HG03460 (cell line): ENCODE measurements at regions not wholly inside any gene's neighbourhood (a gene's known extent, or its start where the extent isn't known, plus 50 kb on each side); places are given as distances from the start of the nearest gene placed in this dataset.
"Not testable (repeated sequence)": the region's sequence is repeated elsewhere in the genome, so short reads cannot be mapped to it uniquely, and the experiment has no call there.

Experiments used
- ATAC-seq: cut with Tn5 transposase; IDR thresholded peaks from one replicate; pipeline ENCODE4 v1.9.1; 2021; ENCODE audit not compliant: unreplicated experiment

GRCh38 chrY:26372480-26372879, 750.6 kb downstream of the CDY1 start:
- not testable (repeated sequence) for ATAC-seq

- no peak for ATAC-seq
Measured at GRCh38 chrY:26408671-26409328, 786.9 kb downstream of the CDY1 start.

- no peak for ATAC-seq
Measured at GRCh38 chrY:26409329-26409712, 787.4 kb downstream of the CDY1 start.
